ENCODE measurements at regions not wholly inside any gene's neighbourhood (a gene's known extent, or its start where the extent isn't known, plus 50 kb on each side); places are given as distances from the start of the nearest gene placed in this dataset.

DNA sequence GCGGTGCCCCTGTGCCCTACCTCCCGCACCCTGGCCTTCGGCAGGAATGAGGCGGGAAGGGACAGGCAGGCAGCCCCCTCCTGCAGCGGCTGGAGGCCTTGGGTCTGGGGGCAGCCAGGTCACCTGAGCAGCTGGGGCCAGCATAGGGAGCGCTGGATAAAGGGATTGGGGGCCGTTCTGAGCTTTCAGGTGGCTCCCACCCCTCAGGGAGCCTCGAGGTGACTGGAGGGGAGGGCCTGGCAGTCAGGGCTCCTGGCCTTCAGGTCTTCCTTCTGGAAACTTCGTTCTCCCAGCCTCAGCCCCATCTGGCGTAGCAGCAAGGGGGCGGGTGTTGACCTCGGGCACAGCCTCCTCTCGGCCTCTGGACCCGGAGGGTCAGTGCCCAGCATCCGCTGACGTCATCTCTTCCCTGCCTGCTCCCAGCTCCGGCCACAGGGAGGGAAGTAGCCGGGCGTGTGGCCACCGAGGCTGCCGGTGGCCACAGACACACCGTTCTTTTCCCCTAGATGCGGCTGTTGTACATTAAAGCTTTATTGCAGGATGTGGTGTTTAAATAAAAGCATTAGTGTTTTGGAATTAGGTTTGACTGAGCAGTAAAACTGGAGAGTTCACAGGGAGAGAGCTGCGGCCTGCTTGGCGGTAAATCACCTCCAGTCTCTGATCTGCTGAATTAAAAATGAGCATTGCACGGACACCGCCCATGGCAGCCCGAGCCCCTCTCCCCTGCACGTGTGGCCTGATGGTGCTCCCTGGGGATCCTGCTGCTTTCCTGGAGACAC, 80.0 kb upstream of the GATA5 start:
- H3K27ac ChIP-seq (ENCODE audit: low read depth, low read length) = no peak overlapping the region
- no peak overlapping the region for H3K4me3 ChIP-seq (replicated peaks in 1 of 2; ENCODE audit: low read depth in 1 of 2, low read length in 2 of 2)
- POLR2A ChIA-PET = no interaction called here
- H3K36me3 ChIP-seq (ENCODE audit: control insufficient read depth in 1 of 2, insufficient read depth in 2 of 2, low read length in 2 of 2) = no peaks in the 10 kb centered on the region
- no peaks in the 10 kb centered on the region for H3K27me3 ChIP-seq (ENCODE audit: insufficient read depth, low read length)
- DNase-seq (ENCODE audit: low read depth, low spot score) = no peak
- no peaks in the 10 kb centered on the region for H4K20me1 ChIP-seq (ENCODE audit: insufficient read depth)
- CTCF ChIA-PET = no interaction called here
- H3K9me3 ChIP-seq (ENCODE audit: control insufficient read depth in 1 of 2, insufficient read depth in 1 of 2, low read depth in 1 of 2, low read length in 2 of 2) = no peaks in the 10 kb centered on the region
- BruUV-seq (replicated peaks) = no TSS peak
- intact Hi-C loops (cut with micrococcal nuclease) = no loop called here
- H3K79me2 ChIP-seq (ENCODE audit: insufficient read depth, low read length) = no peaks in the 10 kb centered on the region
- RAD21 ChIA-PET (ENCODE audit: low non-redundant PET in 1 of 2, low total read pairs in 2 of 2, uncharacterized antibody in 2 of 2, unreplicated experiment in 2 of 2) = no interaction called here
- no peaks in the 10 kb centered on the region for H3K9me2 ChIP-seq (ENCODE audit: insufficient read depth)
- H3K4me2 ChIP-seq (ENCODE audit: low read length) = no peak overlapping the region
- H3K9ac ChIP-seq (ENCODE audit: low read length) = no peak overlapping the region
- no peak for ATAC-seq
- TF ChIP-seq TCF7L2 (IDR thresholded peaks at IDR 0.05; ENCODE audit: borderline replicate concordance, extremely low read depth, insufficient read depth, insufficient read length) (no peak), ZNF274 (IDR thresholded peaks at IDR 0.05; ENCODE audit: low read depth, low read length) (no peak), EGR1 (IDR thresholded peaks at IDR 0.05; ENCODE audit: low read depth) (no peak), CBX3 (IDR thresholded peaks at IDR 0.05; ENCODE audit: low read depth) (no peak), FOSL1 (IDR thresholded peaks at IDR 0.05; ENCODE audit: low read depth) (no peak), POLR2AphosphoS5 (IDR thresholded peaks at IDR 0.05; ENCODE audit: low read depth, low read length) (no peak), SRF (IDR thresholded peaks at IDR 0.05; ENCODE audit: low read depth) (no peak), ATF3 (IDR thresholded peaks at IDR 0.05) (no peak), ELF1 (IDR thresholded peaks at IDR 0.05; ENCODE audit: borderline replicate concordance, low read depth) (no peak), CEBPB (IDR thresholded peaks at IDR 0.05; ENCODE audit: low read depth) (no peak)
- peaks cover 2 to 10% of the 10 kb centered on the region in 2 experiments; a peak in 3 of 4 replicates for H3K4me1 ChIP-seq (ENCODE audit: control insufficient read depth in 1 of 2, insufficient read depth in 2 of 2, low read length in 2 of 2)
- H2AFZ ChIP-seq (ENCODE audit: low read depth, low read length, poor library complexity, severe bottlenecking) = no peak overlapping the region

GRCh38 chr20:62557462-62557861, 81.7 kb upstream of the GATA5 start:
- Histone ChIP-seq H2AFZ (ENCODE audit: low read depth, low read length, poor library complexity, severe bottlenecking) (no peak overlapping the region), H3K4me2 (ENCODE audit: low read length) (peak overlapping the region; percentile 43; the same call in 1 of the 2 replicates), H3K27me3 (ENCODE audit: insufficient read depth, low read length) (no peaks in the 10 kb centered on the region), H3K36me3 (ENCODE audit: control insufficient read depth in 1 of 2, insufficient read depth in 2 of 2, low read length in 2 of 2) (no peaks in the 10 kb centered on the region), H3K4me1 (ENCODE audit: control insufficient read depth in 1 of 2, insufficient read depth in 2 of 2, low read length in 2 of 2) (peaks cover 2 to 10% of the 10 kb centered on the region in 2 experiments; a peak in 3 of 4 replicates), H3K79me2 (ENCODE audit: insufficient read depth, low read length) (no peaks in the 10 kb centered on the region), H3K9me2 (ENCODE audit: insufficient read depth) (no peaks in the 10 kb centered on the region), H3K4me3 (replicated peaks in 1 of 2; ENCODE audit: low read depth in 1 of 2, low read length in 2 of 2) (no peak overlapping the region), H3K27ac (ENCODE audit: low read depth, low read length) (no peak overlapping the region; the same call in 1 of the 2 replicates), H3K9ac (ENCODE audit: low read length) (no peak overlapping the region), H4K20me1 (ENCODE audit: insufficient read depth) (no peaks in the 10 kb centered on the region), H3K9me3 (ENCODE audit: control insufficient read depth in 1 of 2, insufficient read depth in 1 of 2, low read depth in 1 of 2, low read length in 2 of 2) (no peaks in the 10 kb centered on the region)
- peak; percentile 76 for ATAC-seq
- POLR2A ChIA-PET = no interaction called here
- peak; percentile 18 for DNase-seq (ENCODE audit: low read depth, low spot score)
- CTCF ChIA-PET = no interaction called here
- no TSS peak for BruUV-seq (replicated peaks)
- RAD21 ChIA-PET (ENCODE audit: low non-redundant PET in 1 of 2, low total read pairs in 2 of 2, uncharacterized antibody in 2 of 2, unreplicated experiment in 2 of 2) = no interaction called here
- intact Hi-C loops (cut with micrococcal nuclease) = no loop called here
- TF ChIP-seq EZH2phosphoT487 (IDR thresholded peaks at IDR 0.05; ENCODE audit: borderline replicate concordance) = no peak
- no peak for TF ChIP-seq ELF1 (IDR thresholded peaks at IDR 0.05; ENCODE audit: borderline replicate concordance, low read depth)
- TF ChIP-seq, protein P1, sequence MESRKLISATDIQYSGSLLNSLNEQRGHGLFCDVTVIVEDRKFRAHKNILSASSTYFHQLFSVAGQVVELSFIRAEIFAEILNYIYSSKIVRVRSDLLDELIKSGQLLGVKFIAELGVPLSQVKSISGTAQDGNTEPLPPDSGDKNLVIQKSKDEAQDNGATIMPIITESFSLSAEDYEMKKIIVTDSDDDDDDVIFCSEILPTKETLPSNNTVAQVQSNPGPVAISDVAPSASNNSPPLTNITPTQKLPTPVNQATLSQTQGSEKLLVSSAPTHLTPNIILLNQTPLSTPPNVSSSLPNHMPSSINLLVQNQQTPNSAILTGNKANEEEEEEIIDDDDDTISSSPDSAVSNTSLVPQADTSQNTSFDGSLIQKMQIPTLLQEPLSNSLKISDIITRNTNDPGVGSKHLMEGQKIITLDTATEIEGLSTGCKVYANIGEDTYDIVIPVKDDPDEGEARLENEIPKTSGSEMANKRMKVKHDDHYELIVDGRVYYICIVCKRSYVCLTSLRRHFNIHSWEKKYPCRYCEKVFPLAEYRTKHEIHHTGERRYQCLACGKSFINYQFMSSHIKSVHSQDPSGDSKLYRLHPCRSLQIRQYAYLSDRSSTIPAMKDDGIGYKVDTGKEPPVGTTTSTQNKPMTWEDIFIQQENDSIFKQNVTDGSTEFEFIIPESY (IDR thresholded peaks at IDR 0.05; ENCODE audit: extremely low read depth, insufficient replicate concordance, low read length) = no peak
- TF ChIP-seq POLR2AphosphoS5 (IDR thresholded peaks at IDR 0.05; ENCODE audit: low read depth, low read length) = no peak
- TF ChIP-seq CTCF (IDR thresholded peaks at IDR 0.05 in 2 of 3, conservative IDR thresholded peaks at IDR 0.05 in 1 of 3; ENCODE audit: borderline replicate concordance in 1 of 3, insufficient read depth in 1 of 3, low read depth in 2 of 3, low read length in 2 of 3) = no peak
- no peak for TF ChIP-seq ZNF274 (IDR thresholded peaks at IDR 0.05; ENCODE audit: low read depth, low read length)
